ENCODE measurements at regions not wholly inside any gene's neighbourhood (a gene's known extent, or its start where the extent isn't known, plus 50 kb on each side); places are given as distances from the start of the nearest gene placed in this dataset.

GRCh38 chr13:34001389-34001788, 183.4 kb downstream of the RFC3 start:
- FAIRE-seq = no peak

GRCh38 chr13:34002141-34002540, 184.2 kb downstream of the RFC3 start:
- DNase-seq (ENCODE audit: low spot score) (no peak), FAIRE-seq (no peak)

More at GRCh38 chr13:34001389-34001788, 183.4 kb downstream of the RFC3 start:
- DNase-seq (ENCODE audit: low spot score) = no peak

GRCh38 chr13:34002924-34003323, 185.0 kb downstream of the RFC3 start:
- no peak for FAIRE-seq

GRCh38 chr13:34003656-34004055, 185.7 kb downstream of the RFC3 start:
- FAIRE-seq (no peak), DNase-seq (ENCODE audit: low spot score) (no peak)

More at GRCh38 chr13:34002924-34003323, 185.0 kb downstream of the RFC3 start:
- DNase-seq (ENCODE audit: low spot score) = no peak

- DNase-seq (ENCODE audit: low spot score) (no peak), FAIRE-seq (no peak)
Observed at GRCh38 chr13:34004676-34005075, 186.7 kb downstream of the RFC3 start.

GRCh38 chr13:34006011-34006410, 188.1 kb downstream of the RFC3 start:
- DNase-seq (ENCODE audit: low spot score) (no peak), FAIRE-seq (no peak)

- FAIRE-seq (no peak), DNase-seq (ENCODE audit: low spot score) (no peak)
Observed at GRCh38 chr13:34011552-34012085, 193.7 kb downstream of the RFC3 start.

GRCh38 chr13:34012382-34012781, 194.4 kb downstream of the RFC3 start:
- FAIRE-seq (no peak), DNase-seq (ENCODE audit: low spot score) (no peak)

- no peak for DNase-seq (ENCODE audit: low spot score)
- no peak for FAIRE-seq
Observed at GRCh38 chr13:34013061-34013460, 195.1 kb downstream of the RFC3 start.

- DNase-seq (ENCODE audit: low spot score) (no peak), FAIRE-seq (no peak)
Observed at GRCh38 chr13:34017231-34017630, 199.3 kb downstream of the RFC3 start.

- FAIRE-seq = no peak
- peak; percentile 31 for DNase-seq (ENCODE audit: low spot score)
Observed at GRCh38 chr13:34019870-34020269, 201.9 kb downstream of the RFC3 start.

- FAIRE-seq = no peak
- no peak for DNase-seq (ENCODE audit: low spot score)
Observed at GRCh38 chr13:34020388-34020787, 202.4 kb downstream of the RFC3 start.

GRCh38 chr13:34021619-34022018, 203.7 kb downstream of the RFC3 start:
- no peak for FAIRE-seq

GRCh38 chr13:34025746-34026145, 207.8 kb downstream of the RFC3 start:
- DNase-seq (ENCODE audit: low spot score) (peak; percentile 35), FAIRE-seq (no peak)

More at GRCh38 chr13:34021619-34022018, 203.7 kb downstream of the RFC3 start:
- DNase-seq (ENCODE audit: low spot score) = no peak

GRCh38 chr13:34026308-34026707, 208.4 kb downstream of the RFC3 start:
- DNase-seq (ENCODE audit: low spot score) (no peak), FAIRE-seq (no peak)

- no peak for DNase-seq (ENCODE audit: low spot score)
- no peak for FAIRE-seq
Observed at GRCh38 chr13:34028496-34029442, 210.8 kb downstream of the RFC3 start.

- no peak for FAIRE-seq
- DNase-seq (ENCODE audit: low spot score) = no peak
Observed at GRCh38 chr13:34030782-34031181, 212.8 kb downstream of the RFC3 start.

- no peak for DNase-seq (ENCODE audit: low spot score)
- no peak for FAIRE-seq
Observed at GRCh38 chr13:34031610-34032009, 213.7 kb downstream of the RFC3 start.

- DNase-seq (ENCODE audit: low spot score) (no peak), FAIRE-seq (no peak)
Observed at GRCh38 chr13:34034411-34034810, 216.5 kb downstream of the RFC3 start.

GRCh38 chr13:34035178-34035577, 217.2 kb downstream of the RFC3 start:
- DNase-seq (ENCODE audit: low spot score) = no peak
- no peak for FAIRE-seq

GRCh38 chr13:34035676-34036325, 217.9 kb downstream of the RFC3 start:
- DNase-seq (ENCODE audit: low spot score) (peak; percentile 55), FAIRE-seq (no peak)
